Activated CD4-positive, CD25-positive, alpha-beta regulatory T cell treated with anti-CD3 and anti-CD28 coated beads, Interleukin-2, amount 50 U/mL, for 24 hours (primary cell): ENCODE measurements at regions not wholly inside any gene's neighbourhood (a gene's known extent, or its start where the extent isn't known, plus 50 kb on each side); places are given as distances from the start of the nearest gene placed in this dataset.

Experiments used
- ATAC-seq, 2 donors: fragments of 150-1000 bp; cut with Tn5 transposase; one replicate each; pipeline ENCODE4 v1.10.0; 2021; ENCODE audit warnings: mild to moderate bottlenecking in 1 of 2, moderate library complexity in 1 of 2

GRCh38 chr2:220451438-220451837 lies 824.0 kb downstream of the SLC4A3 start:
- no peak for ATAC-seq

DNA sequence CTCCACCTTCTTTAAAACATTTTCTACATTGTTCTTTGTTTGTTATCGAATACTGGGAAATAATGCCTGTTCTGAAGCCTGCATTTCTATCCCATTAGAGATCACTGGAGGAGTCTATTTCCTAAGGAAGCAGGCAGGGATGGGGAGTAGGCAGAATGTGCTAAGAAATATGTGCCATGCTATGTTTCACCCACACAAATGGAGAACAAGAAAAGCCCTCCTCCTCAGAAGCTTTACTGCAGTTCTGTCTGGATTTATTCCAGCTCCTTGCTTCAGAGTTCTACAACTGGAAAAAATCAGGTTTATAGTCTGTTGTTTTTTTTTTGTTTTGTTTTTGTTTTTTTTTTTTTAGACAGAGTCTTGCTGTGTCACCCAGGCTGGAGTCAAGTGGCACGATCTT lies 825.1 kb downstream of the SLC4A3 start:
- ATAC-seq: no peak

DNA sequence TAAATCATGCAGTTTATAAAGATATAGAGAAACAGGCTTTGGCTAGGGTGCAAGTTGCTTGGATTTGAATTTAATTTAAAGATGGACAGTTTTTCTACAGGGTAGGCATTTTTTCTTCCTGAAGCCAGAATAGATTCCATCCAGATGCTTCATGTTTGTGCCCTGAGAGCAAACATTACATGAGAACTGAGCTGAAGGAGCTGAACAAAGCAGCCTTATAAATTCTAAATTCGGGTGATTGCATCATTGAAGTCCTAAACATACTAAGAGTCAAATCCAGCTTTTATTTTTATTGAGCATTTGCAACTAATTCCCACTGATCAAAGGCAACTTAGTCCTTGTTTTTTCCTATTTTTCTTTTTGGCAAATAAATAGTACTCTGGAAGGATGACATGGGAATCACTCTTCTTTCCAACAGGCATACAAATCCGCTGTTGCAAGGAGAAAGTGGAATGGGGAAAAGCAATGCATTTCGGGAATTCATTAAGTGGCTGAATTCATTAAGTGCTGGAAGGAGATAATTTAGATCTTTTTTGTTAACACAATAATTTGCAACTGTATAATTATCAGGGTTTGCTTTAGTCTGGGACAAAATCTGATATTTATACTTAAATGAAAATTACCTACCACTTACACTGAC lies 828.0 kb downstream of the SLC4A3 start:
- no peak for ATAC-seq

DNA sequence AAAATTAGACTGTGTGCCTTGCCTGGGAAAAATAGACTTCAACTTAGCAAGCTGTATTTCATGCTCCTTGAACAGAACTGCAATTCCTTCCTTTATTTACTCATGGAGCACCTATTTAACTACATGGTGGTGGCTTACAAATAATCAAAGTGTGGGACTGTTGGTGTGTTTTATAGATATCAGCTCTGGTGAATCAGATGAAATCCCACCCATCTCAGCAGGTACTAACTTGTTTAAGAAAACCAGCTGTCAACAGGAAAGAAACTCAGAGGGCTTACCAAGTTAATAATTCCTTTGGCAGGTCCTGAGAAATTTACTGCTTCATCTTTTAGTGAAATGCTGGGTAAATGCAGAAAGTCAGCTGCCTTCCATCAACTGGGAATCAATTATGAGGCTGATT lies 830.6 kb downstream of the SLC4A3 start:
- no peak for ATAC-seq

DNA sequence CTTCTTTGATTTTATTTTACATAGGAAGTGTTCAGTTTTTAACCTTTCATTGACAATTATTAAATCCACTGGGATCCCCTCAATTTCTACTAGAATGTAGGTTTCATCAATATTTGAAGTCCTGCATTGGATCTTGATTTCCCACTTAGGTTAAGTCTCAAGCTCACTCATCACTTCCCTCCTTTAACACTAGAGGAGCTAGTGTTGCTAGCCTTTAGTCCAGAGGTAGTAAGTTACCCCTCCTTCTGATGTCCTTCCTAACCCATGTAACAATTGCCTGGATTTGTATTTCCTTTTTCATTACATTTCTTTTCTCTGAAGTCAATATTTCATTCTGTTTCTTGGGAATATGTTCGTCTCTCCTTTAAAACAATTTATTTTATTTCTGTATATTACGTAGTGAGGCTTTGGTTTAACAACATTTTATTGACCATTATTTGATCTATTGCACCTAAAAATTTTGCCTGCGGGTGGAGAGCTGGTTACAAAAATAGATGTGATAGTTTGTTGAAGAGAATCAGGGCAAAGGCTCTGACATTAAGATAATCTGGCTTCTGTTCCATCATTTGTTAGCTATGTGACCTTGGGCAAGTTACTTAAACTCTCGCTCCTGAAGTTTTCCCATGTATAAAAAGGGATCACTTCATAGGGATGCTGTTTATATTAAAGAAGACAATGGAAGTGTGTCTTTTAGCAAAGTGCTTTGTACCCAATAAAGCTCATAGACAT lies 833.0 kb downstream of the SLC4A3 start:
- ATAC-seq: no peak

GRCh38 chr2:220463876-220464275 lies 836.4 kb downstream of the SLC4A3 start:
- no peak for ATAC-seq

DNA sequence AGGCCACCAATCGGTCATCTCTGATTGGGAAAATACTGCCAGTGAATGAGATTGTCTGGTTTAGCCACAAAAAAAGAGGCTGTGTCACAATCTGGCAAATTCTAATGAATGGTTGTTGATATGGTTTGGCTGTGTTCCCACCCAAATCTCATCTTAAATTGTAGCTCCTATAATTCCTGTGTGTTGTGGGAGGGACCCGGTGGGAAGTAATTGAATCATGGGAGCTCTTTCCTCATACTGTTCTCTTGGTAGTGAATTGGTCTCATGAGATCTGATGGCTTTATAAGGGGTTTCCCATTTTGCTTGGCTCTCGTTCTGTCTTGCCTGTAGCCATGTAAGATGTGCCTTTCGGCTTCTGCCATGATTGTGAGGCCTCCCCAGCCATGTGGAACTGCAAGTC lies 838.3 kb downstream of the SLC4A3 start:
- no peak for ATAC-seq

DNA sequence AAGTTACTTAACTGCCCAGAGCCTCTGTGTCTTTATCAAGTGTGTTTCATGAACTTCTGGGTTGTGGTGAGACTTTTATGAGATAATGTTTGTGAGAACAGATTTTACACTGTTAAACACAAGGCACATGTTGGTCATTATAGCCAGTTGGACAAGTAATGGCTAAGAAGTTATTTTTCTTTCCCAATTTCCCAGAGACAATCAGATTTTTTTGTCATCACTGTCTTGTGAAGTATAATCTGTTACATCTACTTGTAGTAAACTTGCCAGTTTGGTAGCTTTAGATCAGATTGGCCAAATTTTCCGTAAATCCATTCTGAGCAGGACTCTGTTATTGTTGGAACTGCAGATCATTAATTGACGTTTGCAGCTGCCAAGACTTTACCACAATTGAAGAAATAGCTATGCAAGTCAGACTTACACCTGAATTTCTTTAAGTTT lies 838.8 kb downstream of the SLC4A3 start:
- no peak for ATAC-seq

GRCh38 chr2:220469201-220469600 lies 841.8 kb downstream of the SLC4A3 start:
- ATAC-seq: no peak

GRCh38 chr2:220473611-220474010 lies 846.2 kb downstream of the SLC4A3 start:
- no peak for ATAC-seq

- ATAC-seq: no peak
These were observed 849.4 kb downstream of the SLC4A3 start for GRCh38 chr2:220476877-220477276.

DNA sequence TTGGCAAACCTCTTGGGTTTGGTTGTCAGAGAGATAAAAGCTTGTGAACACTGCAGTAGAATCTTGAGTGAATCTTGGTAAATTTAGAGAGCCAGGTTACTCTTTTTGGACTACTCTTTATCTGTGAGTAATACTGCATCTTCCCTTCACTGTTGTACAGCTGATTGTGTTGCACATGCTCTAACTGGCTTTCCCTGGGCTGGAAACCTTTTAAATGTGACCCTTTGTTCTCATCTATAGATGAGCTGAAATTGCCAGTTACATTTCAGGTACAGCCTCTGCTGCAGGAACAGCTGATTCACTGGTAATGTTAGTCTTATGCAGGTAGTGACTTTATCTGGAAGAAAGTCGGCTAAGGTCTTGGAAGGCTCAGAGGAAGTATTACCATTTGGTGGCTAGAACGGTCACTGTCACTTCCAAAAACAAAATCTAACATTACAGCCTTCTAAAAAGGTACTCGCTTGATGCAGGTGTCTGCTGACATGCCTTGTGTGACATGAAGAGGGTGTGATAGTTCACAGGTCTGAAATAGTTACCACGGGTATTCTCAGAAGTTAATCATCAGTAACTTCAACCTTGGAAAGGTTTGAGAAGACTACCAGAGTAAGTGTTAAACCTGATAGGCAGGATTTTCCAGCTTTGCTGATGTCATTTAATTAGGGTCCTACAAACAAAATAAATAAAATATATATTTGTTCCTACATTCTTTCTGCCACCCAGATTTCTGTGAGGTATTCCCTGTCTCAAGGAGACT lies 851.1 kb downstream of the SLC4A3 start:
- no peak for ATAC-seq

GRCh38 chr2:220482716-220483115 lies 855.3 kb downstream of the SLC4A3 start:
- no peak for ATAC-seq

DNA sequence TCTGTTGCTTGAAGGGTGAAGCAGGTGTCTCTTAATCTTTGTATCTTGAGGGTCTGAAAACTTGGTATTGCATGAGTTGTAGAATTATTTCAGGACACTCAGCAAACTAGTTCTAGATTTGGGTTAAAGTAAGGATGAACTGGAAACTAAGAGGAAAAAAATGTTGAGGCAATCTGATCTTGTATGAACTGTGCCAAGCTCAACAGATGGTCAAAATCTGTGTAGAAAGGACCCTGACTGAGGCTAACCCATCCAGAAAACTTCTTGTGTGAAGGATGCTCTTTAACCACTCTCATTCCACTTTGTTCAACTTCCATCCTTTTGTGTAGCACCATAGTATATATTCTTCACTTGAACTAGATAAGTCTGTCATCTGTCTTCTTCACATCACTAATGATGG lies 861.7 kb downstream of the SLC4A3 start:
- ATAC-seq: no peak

GRCh38 chr2:220491670-220492069 lies 864.2 kb downstream of the SLC4A3 start:
- ATAC-seq: no peak

DNA sequence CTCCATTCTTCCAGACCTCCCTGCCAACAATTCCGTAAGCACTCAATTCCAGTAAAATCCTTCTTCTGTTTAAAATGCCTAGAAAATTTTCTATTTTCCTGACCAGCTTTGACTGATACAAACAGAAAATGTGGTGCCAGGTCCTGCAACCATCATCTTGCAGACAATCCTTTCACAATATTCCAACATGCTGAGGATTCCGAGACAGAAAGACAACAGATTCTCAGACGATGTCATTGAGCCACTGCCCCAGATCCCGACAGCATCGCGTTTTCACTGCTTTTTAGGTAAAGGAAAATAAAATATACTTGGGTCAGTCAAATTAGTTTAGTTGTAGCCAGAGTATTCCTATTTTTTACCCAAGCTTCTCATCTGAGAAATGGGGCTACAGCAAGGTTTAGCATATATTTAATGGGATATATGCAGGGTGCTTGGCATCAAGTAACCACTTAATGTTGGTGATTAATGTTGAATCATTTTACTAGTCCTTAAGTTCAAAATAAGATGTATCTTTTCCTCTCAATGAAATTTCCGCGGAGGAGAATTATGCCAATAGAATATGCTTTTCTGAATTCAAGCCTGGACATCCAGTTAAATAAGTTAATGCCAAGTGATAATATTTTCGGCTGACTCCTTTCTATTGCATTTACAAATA lies 866.6 kb downstream of the SLC4A3 start:
- no peak for ATAC-seq

- no peak for ATAC-seq
These were observed 869.1 kb downstream of the SLC4A3 start for GRCh38 chr2:220496513-220496912.

DNA sequence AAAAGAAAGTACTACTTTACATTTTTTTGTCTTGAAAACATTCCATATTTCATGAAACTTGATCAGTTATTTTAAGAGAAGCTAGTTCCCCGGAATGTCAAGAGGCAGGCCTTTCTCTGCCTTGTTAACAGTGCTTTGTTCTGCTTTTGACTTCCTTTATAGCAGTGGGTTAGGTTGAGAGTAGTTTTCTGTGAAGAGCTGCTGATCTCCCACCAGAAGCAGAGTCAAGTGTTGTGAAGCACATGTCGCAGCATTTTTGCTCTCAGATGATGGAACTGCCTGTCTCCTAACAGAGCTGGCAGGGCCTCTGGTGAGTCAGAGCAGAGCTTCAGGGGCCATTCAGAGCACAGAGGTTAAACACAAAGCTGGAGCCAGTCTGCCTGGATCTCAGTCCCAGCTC lies 871.8 kb downstream of the SLC4A3 start:
- ATAC-seq: no peak

- ATAC-seq: no peak
These were observed 875.1 kb downstream of the SLC4A3 start for GRCh38 chr2:220502539-220502938.

DNA sequence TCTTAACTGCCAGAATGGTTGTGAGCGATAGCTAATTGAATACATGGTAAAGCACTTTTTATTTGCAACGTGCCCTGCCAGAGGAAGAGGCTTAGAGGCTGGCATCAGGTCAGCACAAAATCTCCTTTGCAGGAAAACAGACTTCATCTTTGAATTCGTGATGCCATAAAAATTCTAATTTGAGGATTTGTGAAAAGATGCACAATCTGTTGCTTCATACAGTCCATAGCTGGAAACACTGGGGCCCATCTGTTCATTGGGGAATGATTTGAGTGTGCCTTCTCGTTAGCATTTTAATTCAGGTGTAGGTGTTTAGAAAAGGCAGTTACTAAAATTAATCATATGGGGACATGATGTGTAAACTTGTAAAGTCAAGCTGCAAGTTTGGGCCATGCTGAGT lies 876.0 kb downstream of the SLC4A3 start:
- ATAC-seq: no peak

DNA sequence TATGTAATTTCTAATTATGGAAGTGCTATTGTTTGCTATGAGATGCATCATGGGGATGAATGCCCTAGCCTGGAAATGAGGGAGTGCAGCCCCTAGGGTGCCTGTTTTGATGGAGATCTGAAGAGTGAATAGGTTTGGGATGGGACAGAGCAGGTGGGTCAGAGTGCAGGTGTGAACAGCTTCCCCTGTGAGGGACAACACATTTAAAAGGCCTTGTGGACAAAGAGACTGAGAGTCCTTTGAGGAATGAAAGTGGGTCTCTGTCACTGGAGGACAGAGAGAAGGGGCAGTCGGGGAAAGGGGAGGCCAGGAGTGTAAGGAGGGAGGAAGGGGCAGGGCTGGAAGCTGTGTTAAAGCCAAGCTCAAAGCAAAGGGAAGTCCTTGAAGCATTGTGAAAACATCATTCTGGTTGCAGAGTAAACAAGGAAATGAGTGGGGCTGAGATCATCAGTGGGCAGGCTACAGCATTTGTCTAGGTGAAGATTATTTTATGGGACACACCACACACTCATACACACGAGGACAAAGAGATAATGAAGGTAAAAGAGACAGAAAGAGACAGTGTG lies 877.6 kb downstream of the SLC4A3 start:
- ATAC-seq: no peak

DNA sequence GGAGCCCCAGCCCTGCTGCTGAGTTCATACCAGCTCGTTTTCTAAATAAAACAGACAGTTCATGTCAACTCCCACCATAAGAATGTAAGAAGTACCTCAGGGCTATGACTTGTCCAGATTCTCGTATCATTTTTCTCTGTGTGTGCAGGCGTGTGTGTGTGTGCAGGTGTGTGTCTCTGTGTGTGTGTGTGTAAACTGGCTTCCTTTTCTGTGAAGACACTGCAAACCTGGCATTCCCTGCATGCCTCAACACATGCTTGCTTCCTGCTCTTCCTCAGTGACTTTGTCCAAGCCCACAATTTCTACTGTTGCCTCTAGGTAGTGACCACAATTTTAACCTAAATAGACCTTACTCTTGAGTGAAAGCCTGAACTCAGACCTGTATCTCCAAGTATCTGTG lies 879.0 kb downstream of the SLC4A3 start:
- ATAC-seq: no peak
